ENCODE measurements at regions not wholly inside any gene's neighbourhood (a gene's known extent, or its start where the extent isn't known, plus 50 kb on each side); places are given as distances from the start of the nearest gene placed in this dataset.

DNA sequence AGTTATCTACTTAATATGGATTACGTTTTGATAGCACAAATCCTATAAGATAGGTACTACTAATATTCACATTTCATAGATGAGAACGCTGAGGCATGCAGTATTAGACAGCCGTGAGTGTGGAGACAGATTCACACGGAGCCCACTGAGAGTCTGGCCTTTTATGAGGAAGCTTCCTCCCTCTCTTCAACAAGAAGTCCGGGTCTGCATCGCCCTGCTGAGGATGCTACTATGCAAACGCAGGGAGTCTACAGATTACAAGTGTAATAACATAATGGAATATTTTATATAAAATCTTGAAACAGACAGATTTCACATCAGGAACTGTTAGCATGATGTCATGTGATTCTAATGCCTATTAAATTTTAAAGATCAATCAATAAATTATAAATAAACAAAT is 255.9 kb upstream of the GLI3 start:
- DNase-seq (ENCODE audit: low spot score): no peak

DNA sequence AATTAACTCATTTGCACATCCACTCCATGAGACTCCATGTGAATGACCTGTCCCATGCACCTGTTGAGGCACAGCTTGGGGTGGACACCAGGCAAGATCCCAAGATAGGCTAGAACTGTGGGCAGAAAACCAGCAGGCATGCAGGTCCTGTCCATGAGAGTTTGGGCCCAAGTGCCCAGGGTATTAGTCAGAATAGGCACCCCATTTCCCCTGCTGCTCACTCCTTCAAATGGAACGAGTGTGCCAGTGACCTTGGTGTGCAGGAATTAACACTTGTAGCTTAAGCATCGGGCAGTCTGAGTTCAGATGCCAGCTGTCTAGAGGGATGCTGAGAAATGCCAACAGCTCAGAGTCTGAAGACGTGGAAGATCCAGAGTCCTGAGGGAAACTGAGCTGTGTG is 254.1 kb upstream of the GLI3 start:
- DNase-seq (ENCODE audit: low spot score): no peak

DNA sequence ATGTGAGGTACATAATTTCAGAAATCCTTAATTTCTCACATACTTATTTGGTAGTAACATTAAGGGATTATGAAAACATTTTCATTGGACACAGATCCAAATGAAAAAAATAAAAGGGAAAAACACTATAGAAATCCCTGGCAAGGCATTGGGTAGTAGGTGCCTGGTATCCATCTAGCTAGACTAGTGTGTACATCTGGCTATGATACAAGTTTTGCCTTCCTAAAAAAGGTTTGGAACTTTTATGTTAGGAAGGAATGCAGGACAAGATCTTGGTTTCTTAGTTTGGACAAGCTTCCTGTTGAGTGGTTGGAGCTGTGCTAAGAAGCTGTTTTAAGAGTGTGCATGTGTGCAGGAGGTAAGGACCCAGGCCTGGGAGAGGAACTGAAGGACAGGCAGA is 252.3 kb upstream of the GLI3 start:
- no peak for DNase-seq (ENCODE audit: low spot score)

DNA sequence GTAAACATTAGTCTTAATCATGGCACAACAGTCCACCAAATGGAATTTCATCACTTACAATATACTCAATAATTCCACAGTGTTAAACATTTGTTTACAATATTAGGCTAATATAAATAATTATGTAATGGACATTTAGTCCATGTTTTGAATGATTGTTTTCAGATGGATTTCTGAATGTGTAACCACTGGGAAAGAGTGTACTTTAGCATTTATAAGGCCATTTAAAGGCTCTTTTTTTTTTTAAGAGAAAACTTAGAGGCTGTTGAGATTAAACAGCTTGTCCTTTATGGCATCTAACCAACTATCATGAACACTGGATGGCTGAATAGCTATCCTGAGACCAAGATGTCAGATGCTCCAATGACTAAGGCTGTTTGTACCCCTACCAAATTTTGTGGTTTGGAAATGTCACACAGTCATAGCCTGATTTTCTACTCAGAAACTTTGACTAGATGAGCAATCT is 248.3 kb upstream of the GLI3 start:
- no peak for DNase-seq (ENCODE audit: low spot score)

DNA sequence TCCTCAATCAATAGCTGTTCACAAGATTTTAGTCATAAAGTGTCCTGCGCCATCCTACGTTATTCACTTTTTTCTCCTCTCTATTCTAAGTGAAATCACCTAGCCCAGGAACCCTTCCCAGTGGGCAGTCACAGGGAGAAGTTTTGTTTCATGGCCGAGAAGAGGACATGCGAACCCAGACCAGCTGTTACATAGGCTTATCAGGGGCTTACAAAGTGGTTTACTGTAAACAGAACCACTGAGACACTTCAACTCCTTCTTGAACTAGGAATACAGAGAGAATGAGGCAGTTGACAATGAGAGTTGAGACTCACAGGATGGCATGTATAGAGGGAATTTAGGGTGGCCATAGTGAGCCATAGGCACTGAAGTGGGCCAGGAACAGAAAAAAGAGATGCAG is 246.9 kb upstream of the GLI3 start:
- no peak for DNase-seq (ENCODE audit: low spot score)

DNA sequence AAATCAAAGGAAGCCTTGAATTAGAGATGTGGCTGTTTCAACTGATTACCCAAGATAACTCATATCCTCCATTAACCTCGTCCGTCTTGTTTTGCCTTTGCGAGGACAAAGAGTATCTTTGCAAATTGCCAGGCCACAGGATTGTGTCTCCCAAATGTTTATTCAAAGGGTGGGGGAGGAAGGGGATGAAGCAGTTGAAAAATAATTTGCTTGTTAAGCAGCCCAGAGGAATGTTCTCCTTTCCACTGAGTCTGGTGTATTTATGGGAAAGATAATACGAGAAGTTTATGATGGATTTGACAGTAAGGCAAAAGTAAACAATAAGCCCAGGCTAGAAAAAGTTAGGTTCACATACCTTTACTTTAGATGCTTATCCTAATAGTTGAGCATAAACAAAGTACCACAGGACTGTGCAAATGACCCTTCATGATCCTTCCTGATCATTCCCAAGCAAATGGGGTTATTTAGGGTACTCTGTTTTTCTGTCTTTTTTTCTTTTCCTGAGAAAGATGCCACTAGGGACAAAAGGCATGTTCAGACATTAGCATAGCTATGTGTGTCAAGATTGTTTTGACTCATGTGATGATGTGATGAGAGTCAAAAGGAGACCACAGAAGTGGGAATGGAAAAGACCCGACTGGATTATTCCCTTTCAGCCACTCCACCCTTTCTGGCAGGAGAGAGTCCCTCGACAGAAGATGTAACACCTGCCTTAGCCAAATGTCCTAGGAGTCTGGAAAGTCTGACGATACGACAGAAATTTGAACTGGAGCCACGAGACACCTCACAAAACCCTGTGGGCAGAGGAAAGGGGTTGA is 243.0 kb upstream of the GLI3 start:
- no peak for DNase-seq (ENCODE audit: low spot score)

DNA sequence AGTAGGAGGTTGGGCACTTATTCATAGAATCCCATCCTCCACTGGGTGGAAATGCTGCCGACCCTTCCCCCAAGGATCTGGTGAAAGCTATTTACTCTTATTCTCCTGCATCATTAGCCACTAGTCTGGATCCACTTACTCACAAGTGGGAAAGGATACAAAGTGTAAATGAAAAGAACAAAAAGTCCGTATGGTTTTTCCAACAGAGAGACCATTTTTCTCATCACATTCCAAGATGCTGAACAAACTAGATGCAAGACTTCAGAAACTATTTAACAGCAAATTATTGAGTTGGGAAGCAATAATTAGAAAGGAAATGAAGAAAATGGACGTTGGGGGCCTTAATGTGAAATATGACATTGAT is 242.4 kb upstream of the GLI3 start:
- no peak for DNase-seq (ENCODE audit: low spot score)

DNA sequence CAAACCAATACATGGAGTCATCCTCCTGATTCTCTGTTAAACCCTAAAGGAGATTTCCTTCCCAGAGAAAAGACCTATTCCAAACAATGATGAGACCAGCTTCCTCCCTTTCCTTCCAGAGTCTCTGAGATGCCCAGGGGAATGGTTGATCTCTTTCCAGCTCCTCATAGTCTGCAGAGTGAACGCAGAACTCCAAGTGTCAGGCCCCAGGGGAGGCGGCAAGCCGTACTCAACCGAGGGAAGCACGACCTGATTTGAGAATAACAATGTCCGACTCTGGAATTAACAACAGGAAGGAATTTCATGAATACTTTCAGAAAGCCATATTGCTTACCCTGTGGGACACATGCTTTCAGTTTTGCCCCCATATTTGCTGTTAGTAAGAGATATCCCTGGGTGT is 241.7 kb upstream of the GLI3 start:
- no peak for DNase-seq (ENCODE audit: low spot score)

DNA sequence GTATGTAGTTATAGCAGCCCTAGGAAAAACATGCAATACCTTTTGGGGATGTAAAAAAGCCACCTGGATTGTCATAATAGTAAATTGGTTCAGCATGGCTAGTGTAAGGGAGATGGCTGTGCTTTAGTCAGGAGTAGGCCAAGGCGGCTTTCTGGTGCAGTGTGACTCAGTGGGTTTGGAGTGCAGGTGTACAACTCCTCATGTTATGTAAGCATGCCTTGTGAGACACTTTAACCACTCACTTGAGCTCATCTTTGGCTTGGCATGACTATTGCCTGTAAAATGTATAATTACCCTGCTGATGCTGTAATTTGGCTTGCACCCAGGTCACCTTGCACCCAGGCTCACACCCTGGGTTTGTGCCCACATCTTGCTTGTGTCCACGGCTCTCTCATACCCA is 239.2 kb upstream of the GLI3 start:
- DNase-seq (ENCODE audit: low spot score): no peak

DNA sequence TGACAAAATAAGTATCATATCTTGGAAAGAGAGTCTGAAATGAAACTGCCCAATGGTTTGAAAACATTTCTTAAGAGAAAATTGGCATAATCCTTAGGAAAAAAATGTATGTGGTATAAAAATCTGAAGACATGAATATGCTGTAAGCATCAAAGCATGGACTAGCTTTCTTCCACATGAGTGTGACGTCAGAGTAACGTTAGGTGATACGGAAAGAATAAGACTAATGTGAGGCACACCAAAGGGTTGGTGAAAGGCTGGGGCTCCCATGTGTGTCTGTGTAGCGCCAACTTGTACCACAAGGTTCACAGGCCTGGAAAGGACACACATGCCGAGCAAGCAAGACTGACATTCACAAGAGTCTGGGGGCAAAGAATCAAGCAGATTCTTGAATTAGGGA is 238.1 kb upstream of the GLI3 start:
- DNase-seq (ENCODE audit: low spot score): no peak

DNA sequence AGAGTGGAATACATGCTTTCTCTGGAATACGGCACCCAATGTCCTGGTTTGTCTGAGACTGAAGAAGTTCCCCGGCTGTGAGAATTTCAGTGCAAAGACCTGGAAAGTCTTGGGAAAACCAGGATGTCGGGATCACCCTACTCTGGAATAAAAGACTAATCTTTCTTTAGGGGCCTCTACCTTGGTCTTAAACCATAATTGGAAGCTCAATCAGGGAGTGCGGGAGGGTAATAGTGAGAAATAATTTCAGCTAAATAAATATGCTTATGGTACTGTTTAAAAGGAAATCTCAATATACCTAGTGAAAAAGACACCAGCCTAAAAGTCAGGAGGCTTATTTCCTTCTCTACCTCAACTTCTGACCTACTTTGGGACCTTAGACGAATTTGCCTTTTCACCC is 236.1 kb upstream of the GLI3 start:
- DNase-seq (ENCODE audit: low spot score): no peak

DNA sequence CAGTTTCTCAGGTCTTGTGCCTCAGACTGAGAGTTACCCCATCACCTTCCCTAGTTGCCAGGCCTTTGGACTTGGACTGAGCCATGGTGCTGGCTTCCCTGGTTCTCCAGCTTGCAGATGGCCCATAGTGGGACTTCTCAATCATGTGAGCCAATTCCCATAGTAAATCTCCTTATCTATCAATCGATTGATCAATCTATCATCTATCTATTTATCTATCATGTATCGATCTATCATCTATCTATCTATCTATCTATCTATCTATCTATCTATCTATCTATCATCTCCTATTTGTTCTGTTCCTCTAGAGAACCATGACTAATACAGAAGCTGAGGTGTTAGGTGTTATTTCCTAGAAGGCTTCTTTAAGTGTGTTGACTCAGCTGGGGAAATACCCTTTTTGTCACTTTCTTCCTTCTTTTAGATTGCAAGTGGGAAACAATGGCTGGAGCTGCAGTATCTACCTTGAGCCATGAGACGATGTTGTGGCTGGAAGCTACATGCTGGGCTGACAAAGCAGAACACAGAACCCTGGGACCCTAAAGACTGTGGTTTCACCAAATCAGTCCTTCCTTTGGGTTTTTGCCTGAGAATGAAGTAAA is 234.7 kb upstream of the GLI3 start:
- no peak for DNase-seq (ENCODE audit: low spot score)

DNA sequence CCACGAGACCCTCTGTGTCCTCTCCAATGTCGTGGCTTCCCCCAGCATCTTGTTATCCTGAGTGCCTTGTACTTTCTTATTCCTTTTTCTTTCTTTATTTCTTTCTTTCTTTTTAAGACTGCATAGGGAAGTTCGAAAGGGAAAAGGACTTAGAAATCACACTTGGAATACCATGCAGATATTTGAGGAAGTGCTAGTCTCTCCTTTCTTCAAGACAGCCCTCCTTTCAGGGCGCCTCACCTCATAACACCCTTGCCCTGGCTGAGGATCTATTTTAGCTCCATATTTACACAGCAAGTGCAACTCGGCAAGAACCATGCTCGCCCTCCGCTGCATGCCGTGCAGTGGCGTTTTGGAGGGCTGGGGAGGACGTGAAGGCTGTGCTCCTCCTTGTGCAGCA is 232.3 kb upstream of the GLI3 start:
- DNase-seq (ENCODE audit: low spot score): no peak

DNA sequence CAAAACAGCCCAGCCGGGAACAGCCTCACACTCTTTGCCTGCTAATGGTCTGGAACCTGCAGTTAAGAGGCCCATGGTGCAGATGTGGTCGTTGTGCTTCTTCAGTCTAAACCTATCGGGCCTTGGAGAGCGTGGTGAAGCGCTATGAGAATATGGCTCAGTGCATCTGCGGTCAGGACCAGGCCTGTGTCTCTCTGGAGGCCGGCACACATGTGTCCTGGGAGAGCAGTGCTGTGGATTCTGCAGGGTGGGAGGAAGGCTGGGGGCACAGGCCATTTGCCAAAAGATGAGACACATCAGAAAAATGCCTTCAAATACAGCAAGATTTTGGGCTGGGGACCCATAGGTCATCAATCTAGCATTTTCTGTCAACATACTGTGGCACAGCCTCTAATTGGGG is 231.5 kb upstream of the GLI3 start:
- DNase-seq (ENCODE audit: low spot score): no peak

DNA sequence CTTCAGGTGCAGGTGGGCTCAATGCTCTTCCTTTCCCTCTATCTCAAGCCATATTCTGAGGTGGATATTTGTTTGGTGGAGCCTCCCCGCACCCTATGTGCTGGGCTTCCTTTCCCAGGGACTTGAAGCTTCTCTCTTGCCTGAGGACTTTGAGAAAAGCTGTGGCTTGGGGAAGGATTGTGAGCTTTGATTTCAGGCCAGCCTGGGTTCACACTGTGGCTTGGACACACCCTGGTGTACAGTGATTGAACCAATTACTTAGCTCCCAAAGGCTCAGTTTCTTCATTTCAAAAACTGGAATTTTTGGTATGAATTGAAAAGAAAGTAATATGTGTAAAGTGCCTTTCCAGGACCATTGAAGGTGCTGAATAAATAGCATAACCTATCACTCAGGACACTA is 224.5 kb upstream of the GLI3 start:
- DNase-seq (ENCODE audit: low spot score): no peak

DNA sequence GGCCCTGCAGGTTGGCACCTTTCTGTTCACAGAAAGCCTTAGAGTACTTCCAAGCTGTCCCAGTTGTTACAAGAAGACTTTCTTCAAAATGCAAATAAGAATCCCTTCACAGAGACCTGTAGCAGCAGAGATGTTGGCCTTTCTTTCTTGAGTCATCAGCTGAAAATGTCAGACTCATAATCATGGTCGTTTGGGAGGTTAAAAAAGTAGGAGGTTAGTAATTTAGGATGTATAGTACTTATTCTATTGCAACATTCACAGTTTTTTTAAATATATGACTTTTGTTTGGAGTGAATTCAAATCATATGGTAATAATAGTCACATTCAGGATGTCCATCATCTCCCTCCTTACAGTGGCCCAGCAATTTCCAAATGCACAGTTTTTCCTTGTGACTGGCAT is 223.9 kb upstream of the GLI3 start:
- DNase-seq (ENCODE audit: low spot score): no peak

DNA sequence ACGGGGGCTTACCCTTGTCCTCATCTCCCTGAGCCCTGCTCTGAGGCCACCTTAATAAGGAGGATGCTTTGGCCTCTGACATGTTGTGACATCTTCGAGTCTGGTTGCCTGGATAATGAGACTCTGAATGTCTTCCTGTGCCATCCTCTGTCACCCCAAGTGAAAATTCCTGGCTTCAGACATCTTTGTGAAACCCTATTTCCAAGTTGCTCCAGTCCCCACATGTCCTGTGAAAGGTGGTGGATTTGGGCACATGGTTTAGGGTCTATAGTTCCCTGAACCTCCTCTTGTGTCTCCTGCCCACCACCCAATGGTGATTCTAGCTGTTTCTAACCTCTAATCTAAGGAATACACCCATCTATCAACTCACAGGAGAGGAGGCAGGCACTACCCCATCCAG is 223.1 kb upstream of the GLI3 start:
- no peak for DNase-seq (ENCODE audit: low spot score)

DNA sequence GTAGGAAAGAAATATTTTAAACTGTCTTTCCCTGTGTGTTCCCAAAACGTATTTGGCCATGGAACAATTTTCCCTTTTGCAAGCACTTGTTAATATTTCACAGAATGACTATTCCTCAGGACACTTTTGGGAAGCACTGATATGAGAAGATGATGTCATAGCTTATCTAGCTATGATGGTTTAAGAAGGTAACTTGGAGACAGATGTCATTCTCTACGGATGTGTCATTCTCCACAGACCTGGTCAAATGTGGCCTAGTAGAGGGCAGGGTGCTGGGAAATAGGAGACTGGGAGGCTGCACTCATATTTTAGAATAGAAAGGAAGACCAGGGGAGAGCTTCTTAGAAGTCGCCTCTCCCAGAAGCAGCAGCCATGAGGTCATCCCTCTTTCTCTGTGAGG is 220.7 kb upstream of the GLI3 start:
- DNase-seq (ENCODE audit: low spot score): no peak

DNA sequence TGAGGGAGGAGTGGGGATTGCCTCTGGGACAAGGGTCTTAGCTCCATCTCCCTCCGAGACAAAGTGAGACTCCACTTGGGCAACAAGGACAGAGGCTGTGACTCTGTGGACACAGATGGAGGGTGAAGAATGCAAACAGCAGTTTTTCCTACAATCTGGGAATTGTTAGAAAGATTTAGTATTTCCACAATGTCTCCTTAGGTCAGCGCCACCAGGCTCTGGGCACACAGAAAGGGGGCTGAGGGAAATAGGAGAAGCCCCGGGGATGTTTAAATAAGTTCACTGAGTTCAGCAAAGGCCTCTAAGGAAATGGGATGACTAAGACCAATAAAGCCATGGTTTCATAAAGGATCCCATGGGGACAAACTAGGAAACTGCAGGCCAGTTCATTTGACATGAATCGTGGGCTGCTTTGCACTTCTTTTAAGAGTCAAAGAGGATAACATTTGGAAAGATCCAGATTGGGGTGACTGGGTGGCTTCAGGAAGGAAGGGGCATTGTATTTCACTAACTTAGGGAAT is 219.8 kb upstream of the GLI3 start:
- DNase-seq (ENCODE audit: low spot score): no peak

DNA sequence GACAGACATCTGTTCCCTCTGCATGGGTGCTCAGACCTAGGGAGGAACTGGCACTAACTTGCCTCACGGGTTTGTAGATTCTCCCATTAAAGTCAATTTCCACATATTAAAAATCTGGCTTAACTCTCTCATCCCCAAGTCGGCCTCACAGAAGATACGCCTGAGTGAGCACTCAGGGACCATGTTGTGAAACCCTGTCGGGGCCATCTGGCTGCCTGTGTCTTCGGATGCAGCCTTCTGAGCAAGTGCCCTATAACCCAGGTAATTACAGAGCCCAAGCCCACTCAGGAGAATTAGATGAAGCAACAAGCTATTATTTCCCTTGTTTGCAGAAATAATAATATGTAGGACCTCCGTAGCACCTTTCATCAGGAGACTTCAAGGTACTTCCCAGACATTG is 219.3 kb upstream of the GLI3 start:
- DNase-seq (ENCODE audit: low spot score): no peak

DNA sequence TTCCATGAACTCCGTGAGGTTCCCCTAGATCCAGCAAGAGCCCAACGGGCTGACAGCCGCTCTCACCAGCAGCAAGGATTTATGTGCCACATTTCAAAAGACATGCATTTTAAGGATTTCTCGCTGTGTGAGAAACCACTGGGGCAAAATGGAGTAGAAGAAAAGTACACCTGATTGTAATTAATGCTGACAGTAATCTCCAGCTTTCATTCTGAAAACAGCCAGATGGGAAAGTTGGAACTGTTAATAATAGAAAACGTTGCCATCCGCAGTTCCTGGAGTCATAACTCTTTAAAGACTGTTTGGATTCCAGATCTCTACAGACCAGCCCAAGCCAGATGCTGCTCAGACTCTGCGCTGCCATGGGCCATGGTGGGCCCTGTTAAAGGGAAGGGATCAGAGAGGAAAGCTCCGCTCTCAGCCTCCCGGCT is 216.9 kb upstream of the GLI3 start:
- no peak for DNase-seq (ENCODE audit: low spot score)

DNA sequence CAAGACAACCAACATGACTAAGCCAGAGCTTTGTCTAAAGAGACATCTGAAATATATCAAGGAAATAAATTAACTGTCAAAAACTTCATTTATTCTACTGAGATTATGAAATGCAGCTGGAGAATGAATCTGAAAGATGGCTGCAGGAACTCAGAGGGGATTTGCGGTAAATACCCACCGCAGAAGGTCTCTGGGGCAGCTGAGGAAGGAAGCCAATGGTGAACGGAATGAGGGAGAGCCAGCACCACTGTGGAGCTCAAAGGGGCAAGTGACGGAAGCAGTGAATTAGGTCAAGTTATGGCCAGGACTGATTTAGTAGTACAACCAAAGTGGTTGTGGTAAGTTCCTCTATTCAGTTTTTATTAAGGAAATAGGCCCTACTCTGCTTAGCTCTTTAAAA is 215.3 kb upstream of the GLI3 start:
- DNase-seq (ENCODE audit: low spot score): no peak

DNA sequence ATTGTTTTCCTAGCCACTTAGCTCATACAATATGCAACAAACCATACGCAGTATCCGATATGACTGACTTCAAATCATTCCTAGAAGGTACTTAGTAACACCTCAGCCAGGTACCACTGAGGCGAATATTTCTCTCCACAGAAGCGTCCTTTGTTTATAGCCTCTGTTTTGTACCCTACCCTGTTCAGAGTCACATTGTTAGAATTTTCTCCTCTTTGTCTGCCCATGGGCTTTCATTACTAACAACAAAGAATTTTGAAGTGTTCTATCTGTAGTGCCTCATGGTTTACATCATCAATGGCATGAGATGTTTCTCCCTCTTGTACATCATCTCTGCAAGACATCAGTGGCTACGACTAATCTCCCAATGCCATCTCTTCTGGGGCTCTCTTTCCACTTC is 212.4 kb upstream of the GLI3 start:
- DNase-seq (ENCODE audit: low spot score): no peak

DNA sequence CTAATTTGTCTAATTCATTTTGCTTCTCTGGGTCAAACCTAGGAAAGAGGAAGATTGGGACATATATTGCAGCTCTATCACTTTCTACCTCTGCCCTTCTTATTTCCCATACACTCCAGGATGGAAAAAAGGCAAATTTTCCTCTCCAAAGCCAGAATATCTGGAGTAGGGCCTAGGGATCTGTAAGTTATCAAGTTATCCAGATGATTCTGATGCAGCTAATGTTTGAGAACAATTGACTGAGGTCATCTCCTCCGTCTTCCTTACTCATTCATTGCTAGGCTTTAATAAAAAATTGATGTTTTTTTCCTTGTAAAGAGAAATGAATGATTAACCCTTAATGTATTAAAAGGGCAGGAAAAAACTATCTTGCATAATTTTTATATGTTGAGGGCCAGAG is 211.9 kb upstream of the GLI3 start:
- DNase-seq (ENCODE audit: low spot score): no peak

Measured in D341Med (cell line).